ENCODE measurements at regions not wholly inside any gene's neighbourhood (a gene's known extent, or its start where the extent isn't known, plus 50 kb on each side); places are given as distances from the start of the nearest gene placed in this dataset.

DNA sequence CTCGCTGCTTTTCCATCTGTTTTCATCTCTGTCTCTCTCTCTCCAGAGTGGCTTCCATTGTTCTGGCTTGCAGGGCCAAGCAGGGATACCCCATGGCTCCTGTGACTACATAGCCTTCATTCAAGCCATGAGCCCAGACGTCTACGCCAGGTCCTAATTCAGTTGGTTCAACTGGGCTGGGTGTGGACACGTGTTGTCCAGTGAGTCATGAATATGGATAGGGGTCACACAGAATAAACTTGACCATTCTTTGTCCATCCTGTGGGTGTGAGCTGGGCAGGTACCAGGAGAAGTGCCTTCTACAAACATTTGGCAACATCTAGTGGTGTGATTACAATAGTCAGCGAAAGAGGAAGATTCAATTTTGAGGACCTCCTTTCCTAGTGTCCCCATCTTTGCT lies 96.9 kb upstream of the ARMC2 start:
- no peak overlapping the region for H3K4me3 ChIP-seq (ENCODE audit: low read length)
- H3K36me3 ChIP-seq (ENCODE audit: insufficient read depth, low read length), result no peaks in the 10 kb centered on the region
- no peak overlapping the region for H2AFZ ChIP-seq (ENCODE audit: low read depth, low read length)
- no peaks in the 10 kb centered on the region for H3K27me3 ChIP-seq (ENCODE audit: insufficient read depth, low read depth, low read length)
- no peaks in the 10 kb centered on the region for H3F3A ChIP-seq (ENCODE audit: insufficient read depth, low read length, poor library complexity, severe bottlenecking)
- H4K20me1 ChIP-seq (ENCODE audit: insufficient read depth), result no peaks in the 10 kb centered on the region
- H3K79me2 ChIP-seq (replicated peaks; ENCODE audit: insufficient read depth, low read length), result no peaks in the 10 kb centered on the region
- no peaks in the 10 kb centered on the region for H3K9me3 ChIP-seq (ENCODE audit: low read length)
- no peaks in the 10 kb centered on the region for H3K9me2 ChIP-seq (ENCODE audit: insufficient read depth, low read length)
- TF ChIP-seq, protein P1, sequence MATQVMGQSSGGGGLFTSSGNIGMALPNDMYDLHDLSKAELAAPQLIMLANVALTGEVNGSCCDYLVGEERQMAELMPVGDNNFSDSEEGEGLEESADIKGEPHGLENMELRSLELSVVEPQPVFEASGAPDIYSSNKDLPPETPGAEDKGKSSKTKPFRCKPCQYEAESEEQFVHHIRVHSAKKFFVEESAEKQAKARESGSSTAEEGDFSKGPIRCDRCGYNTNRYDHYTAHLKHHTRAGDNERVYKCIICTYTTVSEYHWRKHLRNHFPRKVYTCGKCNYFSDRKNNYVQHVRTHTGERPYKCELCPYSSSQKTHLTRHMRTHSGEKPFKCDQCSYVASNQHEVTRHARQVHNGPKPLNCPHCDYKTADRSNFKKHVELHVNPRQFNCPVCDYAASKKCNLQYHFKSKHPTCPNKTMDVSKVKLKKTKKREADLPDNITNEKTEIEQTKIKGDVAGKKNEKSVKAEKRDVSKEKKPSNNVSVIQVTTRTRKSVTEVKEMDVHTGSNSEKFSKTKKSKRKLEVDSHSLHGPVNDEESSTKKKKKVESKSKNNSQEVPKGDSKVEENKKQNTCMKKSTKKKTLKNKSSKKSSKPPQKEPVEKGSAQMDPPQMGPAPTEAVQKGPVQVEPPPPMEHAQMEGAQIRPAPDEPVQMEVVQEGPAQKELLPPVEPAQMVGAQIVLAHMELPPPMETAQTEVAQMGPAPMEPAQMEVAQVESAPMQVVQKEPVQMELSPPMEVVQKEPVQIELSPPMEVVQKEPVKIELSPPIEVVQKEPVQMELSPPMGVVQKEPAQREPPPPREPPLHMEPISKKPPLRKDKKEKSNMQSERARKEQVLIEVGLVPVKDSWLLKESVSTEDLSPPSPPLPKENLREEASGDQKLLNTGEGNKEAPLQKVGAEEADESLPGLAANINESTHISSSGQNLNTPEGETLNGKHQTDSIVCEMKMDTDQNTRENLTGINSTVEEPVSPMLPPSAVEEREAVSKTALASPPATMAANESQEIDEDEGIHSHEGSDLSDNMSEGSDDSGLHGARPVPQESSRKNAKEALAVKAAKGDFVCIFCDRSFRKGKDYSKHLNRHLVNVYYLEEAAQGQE (IDR thresholded peaks at IDR 0.05; ENCODE audit: borderline replicate concordance), result no peak
- TF ChIP-seq POLR2AphosphoS5 (IDR thresholded peaks at IDR 0.05) (no peak), SMC3 (conservative IDR thresholded peaks at IDR 0.05; ENCODE audit: poor library complexity) (no peak), MXI1 (conservative IDR thresholded peaks at IDR 0.05; ENCODE audit: poor library complexity, severe bottlenecking) (no peak), TAF1 (IDR thresholded peaks at IDR 0.05; ENCODE audit: low read depth) (no peak), EP300 (conservative IDR thresholded peaks at IDR 0.05; ENCODE audit: poor library complexity, severe bottlenecking) (no peak), RAD21 (conservative IDR thresholded peaks at IDR 0.05) (no peak), EZH2 (IDR thresholded peaks at IDR 0.05; ENCODE audit: borderline replicate concordance, insufficient read depth, low read length, poor library complexity, severe bottlenecking) (no peak)
- TF ChIP-seq, protein P2, sequence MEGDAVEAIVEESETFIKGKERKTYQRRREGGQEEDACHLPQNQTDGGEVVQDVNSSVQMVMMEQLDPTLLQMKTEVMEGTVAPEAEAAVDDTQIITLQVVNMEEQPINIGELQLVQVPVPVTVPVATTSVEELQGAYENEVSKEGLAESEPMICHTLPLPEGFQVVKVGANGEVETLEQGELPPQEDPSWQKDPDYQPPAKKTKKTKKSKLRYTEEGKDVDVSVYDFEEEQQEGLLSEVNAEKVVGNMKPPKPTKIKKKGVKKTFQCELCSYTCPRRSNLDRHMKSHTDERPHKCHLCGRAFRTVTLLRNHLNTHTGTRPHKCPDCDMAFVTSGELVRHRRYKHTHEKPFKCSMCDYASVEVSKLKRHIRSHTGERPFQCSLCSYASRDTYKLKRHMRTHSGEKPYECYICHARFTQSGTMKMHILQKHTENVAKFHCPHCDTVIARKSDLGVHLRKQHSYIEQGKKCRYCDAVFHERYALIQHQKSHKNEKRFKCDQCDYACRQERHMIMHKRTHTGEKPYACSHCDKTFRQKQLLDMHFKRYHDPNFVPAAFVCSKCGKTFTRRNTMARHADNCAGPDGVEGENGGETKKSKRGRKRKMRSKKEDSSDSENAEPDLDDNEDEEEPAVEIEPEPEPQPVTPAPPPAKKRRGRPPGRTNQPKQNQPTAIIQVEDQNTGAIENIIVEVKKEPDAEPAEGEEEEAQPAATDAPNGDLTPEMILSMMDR (IDR thresholded peaks at IDR 0.05; ENCODE audit: poor library complexity, severe bottlenecking), result no peak
- no peak overlapping the region for H3K9ac ChIP-seq (ENCODE audit: low read length)
- H3K27ac ChIP-seq (ENCODE audit: low read length), result no peak overlapping the region
- H3K4me2 ChIP-seq (ENCODE audit: low read length), result no peak overlapping the region

DNA sequence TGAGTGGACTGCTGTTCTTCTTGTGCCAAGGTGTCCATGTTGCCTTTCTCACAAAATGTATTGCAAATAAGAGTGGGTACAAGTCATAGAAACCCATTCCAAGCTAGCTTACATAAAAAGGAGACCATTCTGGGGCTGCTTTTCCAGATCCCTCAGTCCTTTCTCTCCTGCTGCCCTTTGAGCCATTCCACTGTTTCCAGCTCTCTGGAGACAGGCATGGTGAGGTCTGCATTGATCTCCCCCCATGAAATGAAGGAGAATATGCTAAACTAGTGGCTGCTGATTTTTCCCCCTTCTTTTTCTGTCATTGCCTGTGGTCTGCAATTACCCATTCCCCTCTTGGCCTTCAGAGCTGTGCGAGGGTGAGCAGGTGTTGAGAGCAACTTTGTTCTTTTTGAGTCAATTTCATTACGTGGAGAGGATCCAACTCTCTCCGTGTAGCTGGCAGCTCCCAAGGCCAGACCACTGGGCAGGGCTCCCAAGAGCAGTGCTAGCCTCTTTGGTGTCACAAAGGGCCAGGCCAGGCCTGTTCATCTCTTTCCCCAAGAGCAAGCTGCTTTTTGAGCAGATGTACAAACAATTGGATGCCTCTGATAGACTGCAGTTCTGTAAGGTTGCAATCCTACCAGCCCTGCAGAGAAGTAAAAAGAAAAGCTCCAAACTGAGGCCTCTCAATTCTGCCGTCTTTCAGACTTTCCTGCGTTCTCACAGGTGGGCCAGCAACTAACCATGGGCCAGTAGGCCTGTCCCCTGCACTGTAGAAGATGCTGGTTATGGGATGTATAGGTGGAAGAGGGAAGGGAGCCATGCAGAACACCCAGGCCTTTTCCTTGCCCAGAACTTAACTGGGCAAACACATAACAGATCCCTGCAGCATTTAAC lies 96.1 kb upstream of the ARMC2 start:
- Histone ChIP-seq H2AFZ (ENCODE audit: low read depth, low read length) (no peak overlapping the region), H3K9me3 (ENCODE audit: low read length) (no peaks in the 10 kb centered on the region), H3K27ac (ENCODE audit: low read length) (no peak overlapping the region), H3K79me2 (replicated peaks; ENCODE audit: insufficient read depth, low read length) (no peaks in the 10 kb centered on the region), H3K9me2 (ENCODE audit: insufficient read depth, low read length) (no peaks in the 10 kb centered on the region), H3K4me2 (ENCODE audit: low read length) (no peak overlapping the region), H3K36me3 (ENCODE audit: insufficient read depth, low read length) (no peaks in the 10 kb centered on the region), H4K20me1 (ENCODE audit: insufficient read depth) (no peaks in the 10 kb centered on the region), H3K4me3 (ENCODE audit: low read length) (no peak overlapping the region), H3K27me3 (ENCODE audit: insufficient read depth, low read depth, low read length) (no peaks in the 10 kb centered on the region), H3F3A (ENCODE audit: insufficient read depth, low read length, poor library complexity, severe bottlenecking) (no peaks in the 10 kb centered on the region), H3K9ac (ENCODE audit: low read length) (no peak overlapping the region)
- TF ChIP-seq, protein P1 (IDR thresholded peaks at IDR 0.05; ENCODE audit: borderline replicate concordance), result no peak
- TF ChIP-seq EZH2 (IDR thresholded peaks at IDR 0.05; ENCODE audit: borderline replicate concordance, insufficient read depth, low read length, poor library complexity, severe bottlenecking), result no peak
- TF ChIP-seq MXI1 (conservative IDR thresholded peaks at IDR 0.05; ENCODE audit: poor library complexity, severe bottlenecking), result no peak
- no peak for TF ChIP-seq SMC3 (conservative IDR thresholded peaks at IDR 0.05; ENCODE audit: poor library complexity)
- no peak for TF ChIP-seq RAD21 (conservative IDR thresholded peaks at IDR 0.05)

Data from neural cell (in vitro differentiated cells).